Calu3 (cell line): ENCODE measurements at regions not wholly inside any gene's neighbourhood (a gene's known extent, or its start where the extent isn't known, plus 50 kb on each side); places are given as distances from the start of the nearest gene placed in this dataset.

Experiments used
- BruUV-seq: library from RNA; stranded (reverse); fragments of 400-500 nt; replicated peaks from 2 replicates; lab custom pipeline; 2021; lab: Mats Ljungman, UMichigan
- CTCF ChIA-PET: fragments of 300-600 bp; sonication (Branson Sonifier 250); formaldehyde crosslinking; loops from one replicate; lab custom pipeline; 2022; ENCODE audit warnings: antibody characterized with exemption; lab: Charles Lee
- DNase-seq: peaks from one replicate; pipeline ENCODE4 v3.0.0; 2022
- H3K27ac Mint-ChIP-seq: one replicate; pipeline ENCODE4 v1.8.0; 2022; ENCODE audit warnings: mixed read lengths; ENCODE audit not compliant: unreplicated experiment
- H3K27me3 Mint-ChIP-seq: one replicate; pipeline ENCODE4 v1.8.0; 2022; ENCODE audit warnings: mixed read lengths; ENCODE audit not compliant: unreplicated experiment
- H3K36me3 Mint-ChIP-seq: one replicate; pipeline ENCODE4 v1.8.0; 2022; ENCODE audit warnings: mild to moderate bottlenecking, moderate library complexity, mixed read lengths; ENCODE audit not compliant: insufficient read depth, unreplicated experiment
- H3K4me1 Mint-ChIP-seq: one replicate; pipeline ENCODE4 v1.8.0; 2022; ENCODE audit warnings: mild to moderate bottlenecking, low read depth, mixed read lengths; ENCODE audit not compliant: unreplicated experiment
- H3K4me3 Mint-ChIP-seq: one replicate; pipeline ENCODE4 v1.8.0; 2022; ENCODE audit warnings: mild to moderate bottlenecking, low read depth, moderate library complexity, mixed read lengths; ENCODE audit not compliant: unreplicated experiment
- H3K9me3 Mint-ChIP-seq: one replicate; pipeline ENCODE4 v1.8.0; 2022; ENCODE audit warnings: low read depth, mixed read lengths; ENCODE audit not compliant: unreplicated experiment
- CTCF ChIP-seq: fragments of 200-600 bp; IDR thresholded peaks from one replicate; pipeline ENCODE4 v1.8.0; 2022; ENCODE audit warnings: antibody characterized with exemption; ENCODE audit not compliant: unreplicated experiment
- intact Hi-C: fragments of 100-400 bp; cut with micrococcal nuclease; formaldehyde crosslinking; loops from one replicate; pipeline ENCODE4 v1.10.0; 2022; ENCODE audit not compliant: unreplicated experiment

- Mint-ChIP-seq H3K9me3 (peaks cover 14% of the 10 kb centered on the region), H3K27ac (no peak overlapping the region), H3K4me3 (no peak overlapping the region), H3K4me1 (no peaks in the 10 kb centered on the region), H3K36me3 (no peaks in the 10 kb centered on the region), H3K27me3 (no peaks in the 10 kb centered on the region)
- intact Hi-C loops, result no loop called here
- no peak for DNase-seq
- no peak for TF ChIP-seq CTCF
- CTCF ChIA-PET, result no interaction called here
- BruUV-seq, result no TSS peak
Observed at GRCh38 chr2:83142934-83143333, 1316.1 kb downstream of the SUCLG1 start.

- H3K27ac Mint-ChIP-seq, result no peak overlapping the region
- H3K4me1 Mint-ChIP-seq, result no peaks in the 10 kb centered on the region
- no peak overlapping the region for H3K4me3 Mint-ChIP-seq
- H3K36me3 Mint-ChIP-seq, result no peaks in the 10 kb centered on the region
- no peak for TF ChIP-seq CTCF
- CTCF ChIA-PET, result no interaction called here
- no TSS peak for BruUV-seq
- intact Hi-C loops, result no loop called here
- no peak for DNase-seq
- H3K9me3 Mint-ChIP-seq, result peaks cover 4% of the 10 kb centered on the region
- no peaks in the 10 kb centered on the region for H3K27me3 Mint-ChIP-seq
Observed at GRCh38 chr2:83115606-83116005, 1343.5 kb downstream of the SUCLG1 start.

GRCh38 chr2:83115155-83115554 lies 1343.9 kb downstream of the SUCLG1 start:
- TF ChIP-seq CTCF, result no peak
- intact Hi-C loops, result no loop called here
- CTCF ChIA-PET, result no interaction called here

GRCh38 chr2:83113953-83114352 lies 1345.1 kb downstream of the SUCLG1 start:
- no peaks in the 10 kb centered on the region for H3K27me3 Mint-ChIP-seq
- CTCF ChIA-PET, result no interaction called here
- H3K4me1 Mint-ChIP-seq, result no peaks in the 10 kb centered on the region
- H3K9me3 Mint-ChIP-seq, result peaks cover 11% of the 10 kb centered on the region
- DNase-seq, result no peak
- TF ChIP-seq CTCF, result no peak
- no TSS peak for BruUV-seq
- no peak overlapping the region for H3K27ac Mint-ChIP-seq
- H3K4me3 Mint-ChIP-seq, result no peak overlapping the region
- intact Hi-C loops, result no loop called here
- no peaks in the 10 kb centered on the region for H3K36me3 Mint-ChIP-seq

More at GRCh38 chr2:83115155-83115554, 1343.9 kb downstream of the SUCLG1 start:
- H3K4me1 Mint-ChIP-seq, result no peaks in the 10 kb centered on the region
- H3K27me3 Mint-ChIP-seq, result no peaks in the 10 kb centered on the region
- DNase-seq, result no peak
- no TSS peak for BruUV-seq
- H3K36me3 Mint-ChIP-seq, result no peaks in the 10 kb centered on the region
- no peak overlapping the region for H3K27ac Mint-ChIP-seq
- H3K9me3 Mint-ChIP-seq, result peaks cover 8% of the 10 kb centered on the region
- no peak overlapping the region for H3K4me3 Mint-ChIP-seq
